22Rv1 (cell line): ENCODE measurements at regions not wholly inside any gene's neighbourhood (a gene's known extent, or its start where the extent isn't known, plus 50 kb on each side); places are given as distances from the start of the nearest gene placed in this dataset.
"Not testable (repeated sequence)": the region's sequence is repeated elsewhere in the genome, so short reads cannot be mapped to it uniquely, and the experiment has no call there.

Experiments
- H3K27ac ChIP-seq: fragments of 450-650 bp; 2 replicates; pipeline ENCODE4 v1.5.1; 2017
- ZFX ChIP-seq: fragments of 450-650 bp; IDR thresholded peaks from 2 replicates; pipeline ENCODE4 v1.6.1; 2017; ENCODE audit warnings: antibody characterized with exemption, borderline replicate concordance
- TF ChIP-seq, protein P1 (sequence below): fragments of 450-650 bp; IDR thresholded peaks from 2 replicates; pipeline ENCODE4 v1.5.1; 2017; ENCODE audit warnings: mild to moderate bottlenecking

DNA sequence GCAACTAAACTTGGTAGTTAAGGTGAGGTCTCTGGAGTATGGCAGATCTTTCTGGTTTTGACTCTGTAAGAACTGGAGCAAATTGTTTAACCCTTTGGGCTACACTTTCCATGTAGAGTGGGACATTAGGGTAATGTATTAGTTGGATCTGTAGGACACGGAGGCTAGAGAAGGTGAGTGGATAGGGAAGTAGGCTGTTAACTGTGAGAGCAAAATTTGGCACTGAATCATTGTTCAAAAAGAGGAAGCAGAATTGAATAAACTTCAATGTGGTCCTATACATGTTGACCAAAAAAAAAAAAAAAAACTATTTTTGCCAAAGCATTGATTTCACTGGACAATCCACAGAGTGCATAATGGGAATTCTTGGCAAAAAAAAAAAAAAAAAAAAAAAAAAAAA, 370.2 kb upstream of the CHORDC1 start:
- no peak for TF ChIP-seq ZFX
- TF ChIP-seq, protein P1, sequence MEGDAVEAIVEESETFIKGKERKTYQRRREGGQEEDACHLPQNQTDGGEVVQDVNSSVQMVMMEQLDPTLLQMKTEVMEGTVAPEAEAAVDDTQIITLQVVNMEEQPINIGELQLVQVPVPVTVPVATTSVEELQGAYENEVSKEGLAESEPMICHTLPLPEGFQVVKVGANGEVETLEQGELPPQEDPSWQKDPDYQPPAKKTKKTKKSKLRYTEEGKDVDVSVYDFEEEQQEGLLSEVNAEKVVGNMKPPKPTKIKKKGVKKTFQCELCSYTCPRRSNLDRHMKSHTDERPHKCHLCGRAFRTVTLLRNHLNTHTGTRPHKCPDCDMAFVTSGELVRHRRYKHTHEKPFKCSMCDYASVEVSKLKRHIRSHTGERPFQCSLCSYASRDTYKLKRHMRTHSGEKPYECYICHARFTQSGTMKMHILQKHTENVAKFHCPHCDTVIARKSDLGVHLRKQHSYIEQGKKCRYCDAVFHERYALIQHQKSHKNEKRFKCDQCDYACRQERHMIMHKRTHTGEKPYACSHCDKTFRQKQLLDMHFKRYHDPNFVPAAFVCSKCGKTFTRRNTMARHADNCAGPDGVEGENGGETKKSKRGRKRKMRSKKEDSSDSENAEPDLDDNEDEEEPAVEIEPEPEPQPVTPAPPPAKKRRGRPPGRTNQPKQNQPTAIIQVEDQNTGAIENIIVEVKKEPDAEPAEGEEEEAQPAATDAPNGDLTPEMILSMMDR = no peak

DNA sequence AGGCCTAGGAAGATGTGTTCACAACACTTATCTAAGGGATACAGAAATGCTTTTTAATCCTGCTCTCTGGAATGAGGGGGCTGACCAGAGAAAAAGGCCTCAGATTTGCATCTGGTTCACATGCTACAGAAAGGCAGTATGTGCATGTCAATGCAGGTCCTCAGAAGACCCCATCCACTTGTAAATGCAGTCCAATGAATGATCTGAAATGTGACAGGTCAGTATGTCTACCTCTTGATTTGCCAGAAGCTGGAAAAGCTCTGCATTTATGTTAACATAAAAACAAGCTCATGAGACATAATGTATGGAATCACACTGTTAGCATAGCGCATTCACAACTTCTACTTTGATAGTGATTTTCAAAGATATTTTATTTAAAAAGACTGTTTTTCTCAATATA, 367.4 kb upstream of the CHORDC1 start:
- H3K27ac ChIP-seq = no peak overlapping the region
- TF ChIP-seq ZFX = no peak
- TF ChIP-seq, protein P1 = no peak

More for the DNA sequence above, 370.2 kb upstream of the CHORDC1 start:
- no peak overlapping the region for H3K27ac ChIP-seq

DNA sequence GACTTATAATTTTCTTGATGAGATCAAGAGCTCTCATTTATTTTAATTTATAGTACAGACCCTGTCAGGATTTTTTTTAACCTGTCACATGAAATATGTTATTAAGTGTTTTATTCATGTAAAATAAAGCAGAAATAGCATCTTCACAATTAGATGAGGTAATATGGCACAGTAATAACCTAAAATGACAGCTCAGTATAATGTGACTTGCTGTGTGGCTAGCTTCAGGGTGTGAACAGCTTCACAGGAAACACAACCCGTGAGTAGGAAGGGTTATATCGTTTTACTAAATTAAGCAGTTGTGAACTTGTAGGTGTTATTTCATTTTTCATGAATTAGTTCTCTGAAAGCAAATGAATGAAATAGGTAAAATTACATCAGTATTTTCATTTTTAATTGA, 366.9 kb upstream of the CHORDC1 start:
- TF ChIP-seq ZFX = no peak
- TF ChIP-seq, protein P1 = no peak
- H3K27ac ChIP-seq = no peak overlapping the region

DNA sequence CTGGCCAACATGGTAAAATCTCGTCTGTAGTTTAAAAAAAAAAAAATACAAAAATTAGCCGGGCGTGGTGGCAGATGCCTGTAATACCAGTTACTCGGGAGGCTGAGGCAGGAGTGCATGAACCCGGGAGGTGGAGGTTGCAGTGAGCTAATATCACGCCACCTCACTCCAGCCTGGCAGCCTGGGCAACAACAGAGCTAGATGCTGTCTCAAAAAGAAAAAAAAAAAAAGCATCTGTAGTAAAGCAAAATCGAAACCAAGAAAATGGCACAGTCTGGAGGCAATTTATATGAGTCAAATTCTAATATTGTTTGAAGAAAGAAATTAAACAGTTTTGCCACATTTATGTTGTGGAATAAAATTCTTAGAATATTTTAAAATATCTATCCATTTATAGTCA, 365.0 kb upstream of the CHORDC1 start:
- TF ChIP-seq, protein P1 = no peak
- TF ChIP-seq ZFX = no peak
- no peak overlapping the region for H3K27ac ChIP-seq

DNA sequence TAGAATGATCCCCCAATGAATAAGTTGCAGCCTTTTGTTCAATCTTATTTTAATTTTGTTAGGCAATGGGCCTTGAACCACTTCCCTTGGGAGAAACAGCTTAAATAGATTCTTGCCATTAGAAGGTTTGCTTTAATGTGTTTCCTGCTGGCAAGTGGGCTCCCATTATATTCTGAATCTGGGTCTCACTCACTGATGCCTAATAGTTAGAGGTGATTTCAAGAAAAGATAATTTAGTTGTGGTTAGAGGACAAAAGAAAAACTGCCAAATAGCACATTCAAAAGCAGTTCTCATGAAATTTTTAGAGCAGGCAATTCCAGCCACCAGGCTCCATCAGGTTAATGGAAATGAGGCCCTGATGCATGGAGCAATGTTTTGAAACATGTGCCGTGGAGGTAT, 362.6 kb upstream of the CHORDC1 start:
- TF ChIP-seq, protein P1 = no peak

DNA sequence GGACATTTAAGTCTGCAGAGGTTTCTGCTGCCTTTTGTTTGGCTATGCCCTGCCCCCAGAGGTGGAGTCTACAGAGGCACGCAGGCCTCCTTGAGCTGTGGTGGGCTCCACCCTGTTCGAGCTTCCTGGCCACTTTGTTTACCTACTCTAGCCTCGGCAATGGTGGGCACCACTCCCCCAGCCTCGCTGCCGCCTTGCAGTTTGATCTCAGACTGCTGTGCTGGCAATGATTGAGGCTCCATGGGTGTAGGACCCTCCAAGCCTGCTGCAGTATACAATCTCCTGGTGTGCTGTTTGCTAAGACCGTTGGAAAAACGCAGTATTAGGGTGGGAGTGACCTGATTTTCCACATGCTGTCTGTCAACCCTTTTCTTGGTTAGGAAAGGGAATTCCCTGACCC, 360.1 kb upstream of the CHORDC1 start:
- not testable (repeated sequence) for H3K27ac ChIP-seq

More for the DNA sequence above, 362.6 kb upstream of the CHORDC1 start:
- no peak overlapping the region for H3K27ac ChIP-seq

DNA sequence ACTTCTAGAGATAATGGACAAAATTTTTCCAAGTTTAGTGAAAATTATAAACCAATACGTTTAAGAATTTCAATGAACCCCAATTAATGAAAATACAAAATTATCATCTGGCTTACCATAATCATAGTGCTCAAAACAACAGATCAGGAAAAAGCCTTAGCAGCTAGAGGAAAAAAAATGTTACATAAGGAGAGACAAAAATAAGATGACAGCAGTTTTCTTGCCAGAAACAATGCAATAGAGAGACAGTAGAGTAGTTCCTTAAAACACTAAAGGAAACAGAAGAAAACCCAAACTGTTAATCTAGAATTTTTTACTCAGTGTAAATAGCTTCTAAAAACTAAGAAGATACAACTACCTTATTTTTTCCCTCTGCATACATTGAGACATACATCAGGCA, 341.7 kb upstream of the CHORDC1 start:
- H3K27ac ChIP-seq = no peak overlapping the region
- TF ChIP-seq, protein P1 = no peak
- TF ChIP-seq ZFX = no peak

DNA sequence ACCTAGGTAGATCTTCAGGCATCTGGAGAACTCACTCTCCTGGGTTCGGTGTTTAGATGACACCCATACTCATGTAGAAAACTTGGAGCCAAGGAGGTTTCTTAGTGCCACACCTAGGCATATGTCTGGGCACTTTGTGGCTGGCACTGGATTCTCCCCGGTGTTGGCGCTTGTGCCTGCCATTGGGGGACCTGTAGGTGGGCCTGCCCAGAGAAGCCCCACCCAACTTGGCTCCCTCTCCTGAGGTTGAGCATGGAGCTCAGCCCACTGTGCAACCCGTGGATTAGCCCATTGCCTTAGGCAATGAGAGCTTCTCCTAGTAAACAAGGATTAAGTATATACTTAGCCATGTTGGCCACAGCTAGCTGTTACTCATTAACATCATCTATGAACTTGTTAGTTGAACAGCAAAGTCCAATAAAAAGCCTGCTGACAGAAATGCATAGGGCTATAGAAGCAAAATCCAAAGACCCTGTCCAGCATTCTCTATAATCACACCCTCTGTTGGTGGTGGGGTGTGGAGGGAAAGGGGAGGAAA, 335.5 kb upstream of the CHORDC1 start:
- H3K27ac ChIP-seq = peak overlapping the region; percentile 62
- TF ChIP-seq ZFX = no peak
- TF ChIP-seq, protein P1 = no peak
